GM12878 (cell line): ENCODE measurements at regions not wholly inside any gene's neighbourhood (a gene's known extent, or its start where the extent isn't known, plus 50 kb on each side); places are given as distances from the start of the nearest gene placed in this dataset.

ENCODE experiments used
- ATAC-seq: fragments of 200-7000 bp; cut with Tn5 transposase; 3 replicates; pipeline ENCODE4 v1.9.1; 2020; ENCODE audit warnings: mild to moderate bottlenecking, moderate library complexity
- BruUV-seq: library from RNA; stranded (reverse); fragments of 400-500 nt; replicated peaks from 2 replicates; lab custom pipeline; 2021; lab: Mats Ljungman, UMichigan
- CTCF ChIA-PET: fragments of 300-600 bp; sonication (Branson Sonifier 250); formaldehyde crosslinking; extraction: SDS; loops from one replicate; lab custom pipeline; 2021; ENCODE audit warnings: inconsistent platforms; lab: Yijun Ruan, JAX
- POLR2A ChIA-PET: fragments of 350-600 bp; formaldehyde crosslinking; extraction: SDS; loops from one replicate; lab custom pipeline; 2021; ENCODE audit warnings: inconsistent platforms; lab: Charles Lee
- RAD21 ChIA-PET: fragments of 300-600 bp; sonication (Branson Sonifier 250); formaldehyde crosslinking; loops from one replicate; lab custom pipeline; 2023; ENCODE audit warnings: antibody characterized with exemption; ENCODE audit not compliant: unreplicated experiment; lab: Charles Lee
- SMC1A ChIA-PET: fragments of 300-600 bp; sonication (Branson Sonifier 250); formaldehyde crosslinking; loops from one replicate; lab custom pipeline; 2023; ENCODE audit not compliant: unreplicated experiment, uncharacterized antibody; lab: Charles Lee
- DNase-seq: peaks from one replicate; pipeline ENCODE4 v3.0.0-alpha.2; 2011; ENCODE audit warnings: low read depth, low spot score
- FAIRE-seq: peaks from 3 replicates; lab custom pipeline; 2011; peaks lifted over from hg19 to GRCh38; lab: Jason Lieb, UNC
- H2AFZ ChIP-seq: 2 replicates; pipeline ENCODE4 v1.6.0; 2011; ENCODE audit warnings: low read depth, low read length, control low read depth; ENCODE audit not compliant: control insufficient read depth
- H3K27ac ChIP-seq: 2 replicates; pipeline ENCODE4 v1.5.1; 2011; ENCODE audit warnings: control low read depth; ENCODE audit not compliant: control insufficient read depth, insufficient read depth
- H3K27me3 ChIP-seq, 2 experiments: replicated peaks in 1 of 2; 2 replicates each; pipeline versions ENCODE4 v1.6.0 to v1.6.1; 2011; ENCODE audit warnings: low read length in 1 of 2; ENCODE audit not compliant: control insufficient read depth in 2 of 2, insufficient read depth in 2 of 2
- H3K36me3 ChIP-seq, 2 experiments: 2 replicates each; pipeline ENCODE4 v1.5.1; 2011; ENCODE audit warnings: low read length in 1 of 2; ENCODE audit not compliant: control insufficient read depth in 2 of 2, insufficient read depth in 2 of 2
- H3K4me1 ChIP-seq: 2 replicates; pipeline ENCODE4 v1.6.1; 2011; ENCODE audit warnings: mild to moderate bottlenecking, low read length, moderate library complexity, mixed read lengths; ENCODE audit not compliant: control insufficient read depth, insufficient read depth
- H3K4me2 ChIP-seq: 2 replicates; pipeline ENCODE4 v1.6.0; 2011; ENCODE audit warnings: control low read depth; ENCODE audit not compliant: control insufficient read depth, insufficient read depth
- H3K4me3 ChIP-seq: fragments of 200-600 bp; sonication (generic); 2 replicates; pipeline ENCODE4 v1.5.1; 2016
- H3K79me2 ChIP-seq: 2 replicates; pipeline ENCODE4 v1.6.0; 2011; ENCODE audit warnings: low read length; ENCODE audit not compliant: control insufficient read depth, insufficient read depth
- H3K9ac ChIP-seq: 2 replicates; pipeline ENCODE4 v1.8.0; 2011; ENCODE audit warnings: low read length, control low read depth, mixed read lengths; ENCODE audit not compliant: control insufficient read depth, insufficient read depth
- H3K9me3 ChIP-seq: replicated peaks from 3 replicates; pipeline ENCODE4 v1.5.1; 2011; ENCODE audit warnings: mild to moderate bottlenecking, low read length; ENCODE audit not compliant: control insufficient read depth, insufficient read depth
- H4K20me1 ChIP-seq: 2 replicates; pipeline ENCODE4 v1.6.0; 2011; ENCODE audit not compliant: control insufficient read depth, insufficient read depth
- BMI1 ChIP-seq: fragments of 450-650 bp; IDR thresholded peaks from 2 replicates; pipeline ENCODE4 v1.6.1; 2016; ENCODE audit warnings: mild to moderate bottlenecking, moderate library complexity, borderline replicate concordance
- CBX5 ChIP-seq: sonication (generic); IDR thresholded peaks from 2 replicates; pipeline ENCODE4 v1.6.1; 2016; ENCODE audit warnings: low read depth, moderate library complexity, mild to moderate bottlenecking, inconsistent platforms
- DPF2 ChIP-seq: fragments of 450-650 bp; IDR thresholded peaks from 2 replicates; pipeline ENCODE4 v1.6.1; 2017; ENCODE audit warnings: mild to moderate bottlenecking
- HCFC1 ChIP-seq: fragments of 150-350 bp; IDR thresholded peaks from 2 replicates; pipeline ENCODE4 v1.6.1; 2014; ENCODE audit warnings: low read length
- KAT2A ChIP-seq: conservative IDR thresholded peaks from 2 replicates; pipeline ENCODE4 v1.6.1; 2011; ENCODE audit warnings: low read depth, low read length; ENCODE audit not compliant: control insufficient read depth
- MEF2B ChIP-seq: fragments of 450-650 bp; IDR thresholded peaks from 2 replicates; pipeline ENCODE4 v1.6.1; 2018; ENCODE audit warnings: mild to moderate bottlenecking, moderate library complexity; ENCODE audit not compliant: partially characterized antibody, poor library complexity, severe bottlenecking
- PAX5 ChIP-seq: IDR thresholded peaks from 2 replicates; pipeline ENCODE4 v1.6.1; 2011; ENCODE audit warnings: low read depth, low read length, borderline replicate concordance
- SP1 ChIP-seq: IDR thresholded peaks from one replicate; pipeline ENCODE4 v1.6.1; 2011; ENCODE audit warnings: low read depth, low read length
- ZBTB33 ChIP-seq: fragments of 450-650 bp; IDR thresholded peaks from 2 replicates; pipeline ENCODE4 v1.6.1; 2017; ENCODE audit warnings: mild to moderate bottlenecking
- WGBS: methylation state at CpG from one replicate; pipeline ENCODE4 v1.1.6; 2016; ENCODE audit warnings: low lambda C conversion rate; ENCODE audit not compliant: insufficient replicate concordance, insufficient coverage; ENCODE audit errors: missing lambda C conversion rate; 5-methylcytosine and 5-hydroxymethylcytosine counted together
- in situ Hi-C: fragments of 300-500 bp; cut with MboI; formaldehyde crosslinking; loops from 9 replicates; pipeline ENCODE4 v1.14.3; 2018; ENCODE audit warnings: mixed read lengths
- intact Hi-C: fragments of 100-400 bp; cut with micrococcal nuclease; formaldehyde crosslinking; loops from one replicate; pipeline ENCODE4 v1.14.2; 2022; ENCODE audit not compliant: unreplicated experiment

DNA sequence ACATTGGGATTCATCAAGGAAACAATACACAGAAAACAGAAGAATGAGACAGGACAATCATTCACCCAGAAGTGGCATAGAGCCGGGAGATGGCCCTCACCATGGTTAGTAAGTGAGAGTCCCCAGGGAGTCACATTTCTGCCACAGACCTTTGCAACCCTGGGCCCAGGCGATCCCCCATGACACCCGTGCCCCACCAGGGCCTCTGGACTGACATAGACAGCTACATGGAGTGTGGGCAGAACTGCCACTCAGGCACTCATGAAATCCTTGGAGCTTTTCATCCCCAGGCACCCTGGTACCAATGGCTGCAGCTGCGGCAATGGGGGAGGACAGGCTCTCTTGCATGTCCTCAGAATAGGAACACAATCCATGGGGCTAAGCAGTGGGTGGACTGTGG lies 174.5 kb upstream of the TRPC4 start:
- Histone ChIP-seq H3K79me2 (no peaks in the 10 kb centered on the region), H4K20me1 (no peaks in the 10 kb centered on the region), H2AFZ (no peak overlapping the region), H3K4me3 (no peak overlapping the region), H3K4me1 (no peaks in the 10 kb centered on the region), H3K9ac (no peak overlapping the region), H3K4me2 (no peak overlapping the region), H3K27ac (no peak overlapping the region), H3K36me3 (no peaks in the 10 kb centered on the region), H3K9me3 (no peaks in the 10 kb centered on the region; the same call in 2 of the 3 replicates), H3K27me3 (no peaks in the 10 kb centered on the region)
- intact Hi-C loops (loop anchor here (2.0 kb wide), 1 partner anchor 539 kb away; no protein-coding TSS in a partner anchor), in situ Hi-C loops (no loop called here)
- ChIA-PET CTCF (interaction anchor here (1.2 kb wide), 1 partner anchor 10 kb away, joined by 3 read pairs; no protein-coding TSS in a partner anchor), SMC1A (interaction anchor here (1.2 kb wide), 1 partner anchor 11 kb away, joined by 3 read pairs; no protein-coding TSS in a partner anchor), RAD21 (no interaction called here), POLR2A (no interaction called here)
- no TSS peak for BruUV-seq
- no peak for DNase-seq
- no peak for FAIRE-seq
- no peak for ATAC-seq
- no peak for TF ChIP-seq ZBTB33
- TF ChIP-seq HCFC1, result no peak
- no peak for TF ChIP-seq KAT2A
- TF ChIP-seq MEF2B, result no peak
- TF ChIP-seq DPF2, result no peak
- TF ChIP-seq CBX5, result no peak
- no peak for TF ChIP-seq SP1
- TF ChIP-seq BMI1, result no peak
- no peak for TF ChIP-seq PAX5
- TF ChIP-seq, all 136 proteins: peak for 0
- 19% methylated on average over 4 of the region's 4 CpGs for WGBS
